ENCODE measurements at regions not wholly inside any gene's neighbourhood (a gene's known extent, or its start where the extent isn't known, plus 50 kb on each side); places are given as distances from the start of the nearest gene placed in this dataset.

- no peak for DNase-seq (ENCODE audit: insufficient read length, low spot score)
Measured at GRCh38 chr4:31045724-31046318, 325.7 kb downstream of the PCDH7 start.

GRCh38 chr4:31051151-31051550 is 331.0 kb downstream of the PCDH7 start:
- no peak for DNase-seq (ENCODE audit: insufficient read length, low spot score)
- no peak for FAIRE-seq

More at GRCh38 chr4:31045724-31046318, 325.7 kb downstream of the PCDH7 start:
- no peak for FAIRE-seq

- DNase-seq (ENCODE audit: insufficient read length, low spot score) = no peak
- no peak for FAIRE-seq
Measured at GRCh38 chr4:31051565-31051964, 331.4 kb downstream of the PCDH7 start.

- no peak for FAIRE-seq
- DNase-seq (ENCODE audit: insufficient read length, low spot score) = no peak
Measured at GRCh38 chr4:31052519-31052918, 332.4 kb downstream of the PCDH7 start.

GRCh38 chr4:31053451-31053850 is 333.3 kb downstream of the PCDH7 start:
- DNase-seq (ENCODE audit: insufficient read length, low spot score) (no peak), FAIRE-seq (no peak)

GRCh38 chr4:31054295-31054694 is 334.1 kb downstream of the PCDH7 start:
- DNase-seq (ENCODE audit: insufficient read length, low spot score) = no peak
- no peak for FAIRE-seq

GRCh38 chr4:31058656-31059055 is 338.5 kb downstream of the PCDH7 start:
- FAIRE-seq = no peak
- DNase-seq (ENCODE audit: insufficient read length, low spot score) = no peak

GRCh38 chr4:31059753-31060522 is 339.8 kb downstream of the PCDH7 start:
- FAIRE-seq (no peak), DNase-seq (ENCODE audit: insufficient read length, low spot score) (no peak)

GRCh38 chr4:31065086-31065485 is 344.9 kb downstream of the PCDH7 start:
- FAIRE-seq (no peak), DNase-seq (ENCODE audit: insufficient read length, low spot score) (no peak)

- no peak for DNase-seq (ENCODE audit: insufficient read length, low spot score)
- no peak for FAIRE-seq
Measured at GRCh38 chr4:31068257-31069075, 348.3 kb downstream of the PCDH7 start.

GRCh38 chr4:31069151-31069550 is 349.0 kb downstream of the PCDH7 start:
- FAIRE-seq (no peak), DNase-seq (ENCODE audit: insufficient read length, low spot score) (no peak)

- FAIRE-seq (no peak), DNase-seq (ENCODE audit: insufficient read length, low spot score) (no peak)
Measured at GRCh38 chr4:31071508-31072486, 351.6 kb downstream of the PCDH7 start.

- no peak for DNase-seq (ENCODE audit: insufficient read length, low spot score)
- no peak for FAIRE-seq
Measured at GRCh38 chr4:31075969-31076368, 355.8 kb downstream of the PCDH7 start.

- no peak for DNase-seq (ENCODE audit: insufficient read length, low spot score)
- FAIRE-seq = no peak
Measured at GRCh38 chr4:31078661-31079060, 358.5 kb downstream of the PCDH7 start.

GRCh38 chr4:31080887-31081286 is 360.7 kb downstream of the PCDH7 start:
- FAIRE-seq = no peak

GRCh38 chr4:31081366-31081765 is 361.2 kb downstream of the PCDH7 start:
- no peak for DNase-seq (ENCODE audit: insufficient read length, low spot score)
- FAIRE-seq = no peak

More at GRCh38 chr4:31080887-31081286, 360.7 kb downstream of the PCDH7 start:
- DNase-seq (ENCODE audit: insufficient read length, low spot score) = no peak

- DNase-seq (ENCODE audit: insufficient read length, low spot score) (no peak), FAIRE-seq (no peak)
Measured at GRCh38 chr4:31083456-31083855, 363.3 kb downstream of the PCDH7 start.

- DNase-seq (ENCODE audit: insufficient read length, low spot score) (no peak), FAIRE-seq (no peak)
Measured at GRCh38 chr4:31084806-31085416, 364.7 kb downstream of the PCDH7 start.

- FAIRE-seq = no peak
- no peak for DNase-seq (ENCODE audit: insufficient read length, low spot score)
Measured at GRCh38 chr4:31085689-31086088, 365.5 kb downstream of the PCDH7 start.

- no peak for DNase-seq (ENCODE audit: insufficient read length, low spot score)
- no peak for FAIRE-seq
Measured at GRCh38 chr4:31086756-31087330, 366.7 kb downstream of the PCDH7 start.

Data from GM19239 (cell line).